IPS-NIHi11 (cell line): ENCODE measurements at regions not wholly inside any gene's neighbourhood (a gene's known extent, or its start where the extent isn't known, plus 50 kb on each side); places are given as distances from the start of the nearest gene placed in this dataset.
A peak's percentile ranks its signal among the peaks of the same experiment; 100 is the strongest.
"Not testable (repeated sequence)": the region's sequence is repeated elsewhere in the genome, so short reads cannot be mapped to it uniquely, and the experiment has no call there.

Experiments
- DNase-seq: peaks from one replicate; pipeline ENCODE4 v3.0.0; 2012; ENCODE audit warnings: mixed read lengths, low spot score

DNA sequence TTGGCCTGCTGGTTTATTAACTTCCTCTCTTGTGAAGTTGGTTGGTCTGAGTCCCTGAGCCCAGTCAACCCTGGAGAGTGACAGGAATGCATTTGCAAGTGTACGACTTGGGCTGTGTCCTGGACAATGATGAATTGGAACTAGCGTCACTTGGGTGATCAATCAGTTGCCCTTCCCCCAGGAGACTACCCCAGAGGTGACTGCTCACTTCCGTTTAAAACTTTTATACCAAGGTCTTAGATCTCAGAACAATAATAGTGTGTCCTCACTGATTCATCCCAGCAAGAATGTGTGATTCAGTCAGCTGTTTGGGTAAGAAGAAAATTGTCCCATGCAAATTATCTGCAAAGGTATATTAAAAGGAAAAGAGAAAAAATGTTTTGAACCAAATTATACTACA lies 102.9 kb upstream of the ARMC3 start:
- DNase-seq, result no peak

DNA sequence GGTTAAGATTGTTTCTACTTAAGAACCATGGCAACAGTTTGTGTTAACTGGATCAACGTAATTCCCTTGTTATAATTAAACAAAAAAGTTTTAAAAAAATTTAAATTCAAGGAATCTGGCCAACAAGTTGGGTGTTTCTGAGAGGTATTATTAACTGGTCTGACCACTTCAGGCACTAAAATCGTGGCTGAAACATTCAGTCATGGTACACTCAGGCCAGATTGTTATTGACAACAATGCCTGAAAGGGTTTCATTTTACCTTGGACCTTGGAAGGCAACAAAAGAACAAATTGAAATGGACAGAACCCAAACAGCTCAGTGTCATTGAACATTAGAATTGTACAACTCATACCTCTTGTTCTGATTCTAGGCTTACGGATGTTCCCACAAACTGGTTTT lies 103.3 kb upstream of the ARMC3 start:
- DNase-seq, result no peak

DNA sequence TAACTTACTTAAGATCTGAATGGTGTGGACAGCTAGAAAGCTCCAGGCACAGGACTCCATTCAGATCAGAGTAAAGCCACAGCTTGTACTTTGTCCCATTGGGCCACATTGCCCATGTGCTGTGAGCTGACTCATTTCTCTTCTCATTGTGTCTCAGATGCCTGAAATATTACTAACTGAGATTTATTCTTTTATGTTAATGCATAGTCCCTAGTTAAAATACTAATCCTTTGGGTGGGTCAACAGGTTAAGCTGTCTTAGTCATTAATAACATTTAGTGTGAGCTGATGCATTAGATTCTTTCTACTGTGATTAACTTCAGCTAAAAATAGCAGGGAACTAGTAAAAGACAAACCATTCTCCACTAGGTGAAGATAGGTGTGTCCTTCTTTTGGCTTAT lies 104.7 kb upstream of the ARMC3 start:
- no peak for DNase-seq

DNA sequence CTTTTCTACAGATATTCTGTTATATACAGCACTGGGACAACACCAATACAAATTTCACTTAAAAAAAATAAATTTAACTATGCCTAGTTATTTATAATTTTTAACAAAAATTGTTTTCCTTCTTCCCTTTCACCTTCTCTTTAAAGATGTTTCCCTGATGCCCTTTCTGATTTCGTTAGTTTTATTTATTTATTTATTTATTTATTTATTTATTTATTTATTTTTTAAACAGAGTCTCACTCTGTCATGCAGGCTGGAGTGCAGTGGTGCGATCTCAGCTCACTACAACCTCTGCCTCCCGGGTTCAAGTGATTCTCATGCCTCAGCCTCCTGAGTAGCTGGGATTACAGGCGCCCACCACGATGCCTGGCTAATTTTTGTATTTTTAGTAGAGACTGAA lies 105.9 kb upstream of the ARMC3 start:
- not testable (repeated sequence) for DNase-seq

DNA sequence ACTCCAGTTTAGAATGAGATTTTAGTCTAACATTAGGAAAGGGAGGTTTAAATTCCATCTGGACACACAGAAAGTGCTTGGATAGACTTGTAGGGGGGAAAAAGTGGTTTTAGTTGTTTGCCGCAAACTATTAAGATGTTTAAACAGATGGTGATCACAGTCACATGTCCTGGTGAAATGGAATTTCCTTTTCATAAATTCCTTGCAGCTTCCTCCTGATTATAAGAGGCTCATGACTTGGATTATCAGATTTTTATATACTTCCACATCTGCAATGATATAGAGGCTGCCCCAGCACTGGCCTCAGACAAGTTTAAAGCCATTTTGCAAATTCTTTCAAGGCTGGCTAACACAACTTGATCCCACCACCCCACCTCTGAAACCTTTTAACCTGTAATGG lies 106.4 kb upstream of the ARMC3 start:
- no peak for DNase-seq

DNA sequence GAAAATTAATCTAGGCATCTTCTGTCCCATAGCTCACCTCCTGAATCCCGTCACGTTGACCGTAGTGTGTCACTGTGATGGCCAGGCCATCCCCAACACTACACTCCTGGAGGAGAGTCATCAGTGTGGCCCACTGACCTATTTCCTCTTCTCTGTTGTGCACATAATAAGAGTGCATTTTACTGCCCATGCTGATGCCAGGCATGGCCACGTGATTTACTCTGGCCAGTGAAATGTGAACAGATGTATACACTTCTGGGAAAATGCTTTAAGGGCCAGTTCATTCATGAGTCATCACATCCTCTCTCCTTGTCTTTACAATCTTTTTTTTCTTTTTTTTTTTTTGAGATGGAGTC lies 101.9 kb upstream of the PIP4K2A start:
- no peak for DNase-seq

DNA sequence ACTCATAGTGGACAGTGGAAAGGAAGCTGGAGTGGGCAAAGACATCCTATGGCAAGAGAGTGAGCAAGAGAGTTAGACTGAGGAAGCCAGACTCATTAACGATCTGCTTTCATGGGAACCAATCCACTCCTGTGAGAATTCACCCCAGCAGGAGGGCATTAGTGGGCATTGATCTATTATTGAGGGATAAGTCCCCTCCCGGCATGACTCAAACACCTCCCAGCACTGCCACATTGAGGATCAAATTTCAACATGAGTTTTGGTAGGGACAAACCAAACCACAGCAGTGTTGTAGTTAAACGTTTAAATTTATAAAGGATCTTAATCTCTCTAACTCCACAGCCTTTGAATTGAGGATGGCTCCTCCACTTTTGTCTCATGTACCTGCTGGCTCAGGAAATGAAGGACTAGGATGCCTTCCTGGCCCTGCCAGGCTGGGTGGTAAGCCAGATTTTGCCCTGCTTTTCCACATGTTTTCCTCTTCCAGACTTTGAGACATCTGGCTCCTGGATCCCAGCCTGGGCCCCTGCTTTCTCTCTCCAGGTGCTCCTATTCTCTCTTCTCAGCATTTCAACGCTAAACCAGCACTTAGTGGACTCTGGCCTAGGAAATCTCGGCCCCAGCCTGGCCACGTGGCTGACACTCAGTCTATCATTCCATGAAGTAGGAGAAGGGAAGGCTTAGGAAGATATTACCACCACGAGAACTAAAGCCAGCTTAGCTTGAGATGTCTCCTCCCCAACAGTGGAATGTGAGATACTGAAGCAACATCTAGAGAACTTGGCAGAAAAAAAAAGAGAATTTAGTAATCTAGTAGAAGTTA lies 96.5 kb upstream of the PIP4K2A start:
- DNase-seq, result peak; percentile 42

DNA sequence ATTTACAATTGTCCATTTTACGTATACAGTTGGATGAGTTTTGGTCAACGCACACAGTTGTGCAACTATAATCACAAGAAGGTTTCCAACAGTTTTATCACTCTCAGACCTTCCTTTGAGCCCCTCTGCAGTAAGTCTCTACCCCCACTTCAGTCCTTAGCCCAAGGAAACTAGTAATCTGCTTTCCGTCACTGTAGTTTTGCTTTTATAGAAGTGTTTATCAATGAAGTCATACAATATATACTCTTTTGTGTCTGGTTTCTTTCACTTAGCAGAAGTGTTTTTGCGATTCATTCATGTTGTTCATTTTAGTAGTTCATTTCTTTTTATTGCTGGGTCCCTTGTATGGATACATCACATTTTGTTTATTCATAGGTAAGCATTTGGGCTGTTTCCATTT lies 92.9 kb upstream of the PIP4K2A start:
- DNase-seq, result no peak

DNA sequence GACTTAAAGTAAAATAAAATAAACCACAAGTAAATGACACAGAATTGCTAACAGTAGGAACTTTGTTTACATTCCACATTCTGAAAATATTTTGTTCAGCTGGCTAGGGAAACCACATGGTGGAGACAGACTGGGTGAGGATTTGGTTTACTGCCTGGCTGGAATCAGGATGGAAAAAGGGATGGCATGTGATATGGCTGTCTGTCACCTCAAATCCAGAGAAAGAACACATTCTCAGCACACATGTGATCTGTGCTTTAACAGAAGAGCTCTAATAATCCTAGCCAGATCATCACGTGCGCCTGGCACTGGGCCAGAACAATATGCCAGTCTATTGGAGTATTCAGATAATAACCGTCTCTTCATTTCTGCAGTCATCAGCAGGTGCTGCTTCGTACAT lies 90.9 kb upstream of the PIP4K2A start:
- no peak for DNase-seq

DNA sequence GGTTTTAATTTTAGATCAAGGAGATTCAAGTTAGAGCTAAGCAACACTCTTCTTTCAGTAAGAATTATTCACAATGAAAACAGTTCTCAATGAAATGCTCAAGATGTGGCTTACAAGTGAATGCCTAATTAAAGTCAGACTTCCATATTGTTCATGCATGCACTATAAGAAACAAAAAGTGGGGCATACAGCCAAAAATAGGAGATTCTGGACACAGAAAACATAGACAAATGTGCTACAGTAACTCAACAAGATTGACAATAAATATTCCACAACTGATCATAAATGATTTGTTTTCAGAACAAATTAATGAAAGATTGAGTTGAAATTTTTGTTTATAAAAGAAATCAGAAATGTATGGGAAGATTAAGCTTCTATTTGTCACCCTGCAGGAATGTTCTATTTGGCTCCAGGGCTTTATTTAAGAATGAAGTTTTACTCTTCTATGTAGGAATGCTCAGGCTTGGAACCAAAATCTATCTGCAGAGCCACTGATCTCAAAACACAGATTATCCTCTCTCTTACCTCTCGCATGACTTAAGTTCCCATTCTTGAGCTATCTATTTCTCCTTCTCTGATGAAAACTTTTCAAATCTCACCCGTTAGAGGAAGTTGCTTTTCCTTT lies 89.0 kb upstream of the PIP4K2A start:
- no peak for DNase-seq

DNA sequence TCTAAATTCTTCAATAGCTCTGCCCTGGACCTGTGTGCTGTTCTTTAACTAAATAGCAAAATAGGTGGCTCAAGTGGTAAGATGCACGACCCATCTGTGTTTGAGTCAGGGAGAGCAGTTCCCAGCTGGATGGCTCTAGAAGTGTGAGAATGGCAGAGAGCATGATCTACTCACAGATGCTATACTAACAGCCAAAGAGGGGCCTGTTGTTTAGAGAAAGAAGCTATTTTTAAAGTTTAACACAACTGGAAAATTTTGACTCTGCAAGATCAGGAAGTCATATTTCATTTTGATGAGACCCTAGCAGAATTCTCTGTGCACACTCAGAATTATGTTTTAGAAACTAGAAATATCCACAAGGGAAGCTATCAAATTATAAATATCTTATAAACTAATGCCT lies 87.4 kb upstream of the PIP4K2A start:
- no peak for DNase-seq

DNA sequence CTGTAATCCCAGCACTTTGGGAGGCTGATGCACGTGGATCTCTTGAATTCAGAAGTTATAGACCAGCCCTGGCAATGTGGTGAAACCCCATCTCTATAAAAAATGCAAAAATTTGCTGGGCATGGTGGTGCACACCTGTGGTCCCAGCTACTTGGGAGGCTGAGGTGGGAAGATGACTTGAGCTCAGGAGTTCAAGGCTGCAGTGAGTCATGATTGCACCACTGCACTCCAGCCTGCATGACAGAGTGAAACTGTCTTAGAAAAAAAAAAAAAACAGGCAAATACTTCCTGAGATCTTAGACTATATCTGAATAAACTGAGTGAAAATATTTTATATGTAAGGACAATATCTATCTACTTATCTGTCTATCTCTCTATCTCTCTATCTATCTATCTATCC lies 83.4 kb upstream of the PIP4K2A start:
- DNase-seq, result not testable (repeated sequence)

DNA sequence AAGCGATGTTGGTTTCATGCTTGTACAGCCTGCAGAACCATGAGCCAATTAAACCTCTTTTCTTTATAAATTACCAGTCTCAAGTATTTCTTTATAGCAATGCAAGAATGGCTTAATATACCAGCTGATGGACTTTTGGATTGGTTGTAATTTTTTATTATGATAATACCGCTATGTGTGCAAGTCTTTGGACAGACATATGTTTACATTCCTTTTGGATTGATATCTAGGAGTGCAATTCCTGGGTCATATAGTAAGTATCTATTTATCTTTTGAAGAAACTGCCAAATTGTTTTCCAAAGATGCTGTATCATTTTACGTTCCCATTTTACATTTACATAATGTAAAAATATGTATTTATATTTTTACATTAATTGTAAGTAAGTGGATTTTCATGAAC lies 81.2 kb upstream of the PIP4K2A start:
- no peak for DNase-seq

DNA sequence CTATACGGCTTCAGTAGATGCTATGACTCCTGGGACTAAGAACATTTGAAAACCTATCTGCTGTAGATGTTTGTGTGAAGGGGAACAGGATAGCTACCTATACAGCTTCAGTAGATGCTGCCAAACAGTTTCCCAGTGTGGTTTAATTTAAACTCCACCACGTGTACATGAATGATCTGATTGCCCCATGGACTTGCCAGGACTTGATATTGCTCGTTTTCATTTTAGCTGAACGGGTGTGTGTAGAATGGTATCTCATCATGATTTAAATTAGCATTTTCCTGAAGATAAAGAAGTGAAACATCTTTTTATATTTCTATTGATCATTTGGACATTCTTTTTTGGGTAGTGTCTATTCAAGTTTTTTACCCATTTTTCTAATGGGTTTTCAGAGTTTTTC lies 77.8 kb upstream of the PIP4K2A start:
- DNase-seq, result no peak

DNA sequence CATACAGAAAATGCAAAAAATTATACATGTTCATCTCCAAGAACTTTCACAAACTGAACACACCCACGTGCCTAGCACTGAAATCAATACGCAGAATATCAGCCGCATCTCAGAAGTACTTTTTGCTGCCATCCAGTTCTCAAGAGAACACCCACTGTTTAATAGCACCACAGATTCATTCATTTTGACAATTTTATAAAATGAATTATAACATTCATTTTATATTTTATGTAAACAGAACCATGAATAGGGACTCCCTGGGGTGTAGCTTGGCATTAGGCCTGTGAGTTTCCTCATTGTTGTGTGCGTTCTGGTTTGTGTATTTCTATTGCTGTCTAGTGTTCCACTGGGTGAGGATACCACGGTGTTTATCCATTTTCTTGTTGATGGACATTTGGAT lies 77.3 kb upstream of the PIP4K2A start:
- DNase-seq, result no peak

DNA sequence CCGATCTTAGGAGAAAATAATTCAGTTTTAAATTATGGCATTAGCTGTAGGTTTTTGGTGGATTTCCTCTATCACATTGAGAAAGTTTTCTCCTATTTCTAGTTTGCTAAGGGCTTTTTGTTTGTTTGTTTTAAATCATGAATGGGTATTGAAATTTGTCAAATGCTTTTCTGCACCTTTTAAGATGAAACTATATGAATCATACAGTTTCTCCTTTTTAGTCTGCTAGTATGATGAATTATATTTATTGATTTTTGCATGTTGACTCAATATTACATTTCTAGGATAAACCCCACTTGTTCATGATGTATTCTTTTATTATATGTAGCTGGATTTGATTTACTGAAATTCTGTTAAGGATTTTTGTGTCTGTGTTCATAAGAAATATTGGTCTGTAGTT lies 70.3 kb upstream of the PIP4K2A start:
- no peak for DNase-seq

DNA sequence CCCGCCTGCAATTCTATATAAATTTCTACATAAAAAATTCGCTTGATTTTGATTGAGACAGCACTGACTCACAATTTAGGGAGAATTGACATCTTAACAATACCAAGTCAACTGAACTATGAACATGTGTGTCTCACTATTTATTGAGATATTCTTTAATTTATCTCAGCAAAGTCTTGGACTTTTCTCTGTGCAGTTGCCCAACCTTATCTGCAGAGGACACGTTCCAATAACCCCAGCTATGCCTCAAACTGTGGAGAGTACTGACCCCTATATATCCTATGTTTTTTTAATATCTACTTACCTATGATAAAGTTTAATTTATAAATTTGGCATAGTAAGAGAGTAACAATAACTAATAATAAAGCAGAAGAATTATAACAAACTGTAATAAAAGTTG lies 69.4 kb upstream of the PIP4K2A start:
- DNase-seq, result no peak

DNA sequence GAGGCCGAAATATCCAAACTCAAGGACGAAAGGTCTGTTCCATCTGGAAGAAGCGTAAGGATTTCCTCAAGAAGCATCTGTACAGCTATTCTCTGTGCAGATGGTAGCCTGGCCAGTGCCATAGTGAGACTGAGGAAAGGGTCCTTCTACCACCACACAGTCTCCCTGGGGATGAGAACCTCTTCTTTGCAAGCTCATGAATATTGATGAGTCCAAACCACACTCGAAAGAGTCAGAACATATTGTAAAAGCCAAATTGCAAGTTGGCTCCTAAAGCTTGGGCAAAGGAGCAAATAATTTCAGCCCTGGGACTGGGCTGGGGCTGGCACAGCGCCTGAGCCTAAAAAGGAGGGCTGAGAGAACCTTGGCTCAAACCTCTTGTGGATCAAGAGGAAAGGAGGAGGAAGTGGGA lies 66.1 kb upstream of the PIP4K2A start:
- DNase-seq, result no peak

DNA sequence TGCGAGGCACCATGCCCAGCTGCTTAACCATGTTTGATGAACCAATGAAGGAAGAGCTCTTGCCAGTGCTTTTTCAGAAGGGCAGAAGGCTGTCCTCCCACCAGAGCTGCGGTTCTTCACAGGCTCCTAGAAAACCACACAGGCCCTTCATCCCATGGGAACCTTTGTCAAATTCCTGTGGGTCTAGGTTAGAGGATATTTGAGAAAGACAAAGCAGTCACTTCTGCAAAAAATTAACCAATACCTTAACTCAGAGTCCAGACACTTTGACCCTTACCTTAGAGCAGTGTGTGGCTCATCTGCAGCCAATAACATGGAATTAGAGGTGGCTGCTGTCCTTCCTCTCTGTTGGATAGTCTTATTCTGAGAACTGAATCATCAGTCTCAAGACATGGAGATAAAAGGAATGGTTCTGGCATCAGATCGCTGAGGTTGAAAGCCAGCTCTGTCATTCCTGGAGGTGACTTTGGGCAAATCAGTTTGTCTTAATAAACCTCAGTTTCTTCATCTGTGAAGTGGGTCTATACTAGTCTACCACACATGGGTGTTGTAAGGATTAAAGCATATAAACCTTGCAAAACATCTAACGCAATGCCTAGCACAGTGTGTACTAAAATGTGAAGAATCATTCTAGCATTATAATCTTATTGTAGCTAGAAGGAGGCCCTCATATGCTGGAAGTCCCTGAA lies 65.1 kb upstream of the PIP4K2A start:
- no peak for DNase-seq

DNA sequence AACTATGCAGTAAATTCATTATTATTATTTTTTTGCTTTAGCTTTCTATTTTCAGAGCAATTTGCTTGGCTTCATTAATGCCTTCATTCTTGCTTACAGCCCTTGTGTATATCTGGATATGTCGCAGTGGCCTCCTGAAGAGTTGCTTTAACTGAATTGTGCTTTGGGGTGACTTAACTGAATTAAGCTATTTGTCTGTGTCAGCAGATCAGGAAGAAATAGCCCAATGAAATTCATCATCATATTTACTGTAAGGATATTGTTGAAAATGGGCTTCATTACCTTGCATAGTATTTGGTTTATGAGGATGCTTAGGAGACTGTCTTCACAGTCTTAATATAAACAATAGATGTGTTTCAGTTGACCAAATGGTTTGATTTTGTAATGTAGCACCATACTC lies 59.7 kb upstream of the PIP4K2A start:
- DNase-seq, result no peak

DNA sequence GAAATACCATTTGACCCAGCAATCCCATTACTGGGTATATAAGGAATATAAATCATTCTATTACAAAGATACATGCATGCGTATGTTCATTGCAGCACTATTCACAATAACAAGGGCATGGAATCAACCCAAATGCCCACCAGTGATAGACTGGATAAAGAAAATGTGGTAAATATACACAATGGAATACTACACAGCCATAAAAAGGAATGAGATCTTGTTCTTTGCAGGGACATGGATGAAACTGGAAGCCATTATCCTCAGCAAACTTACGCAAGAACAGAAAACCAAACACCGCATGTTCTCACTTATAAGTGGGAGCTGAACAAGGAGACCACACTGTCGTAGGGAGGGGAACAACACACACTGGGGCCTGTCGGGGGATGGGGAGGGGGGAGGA lies 57.3 kb upstream of the PIP4K2A start:
- DNase-seq, result not testable (repeated sequence)

DNA sequence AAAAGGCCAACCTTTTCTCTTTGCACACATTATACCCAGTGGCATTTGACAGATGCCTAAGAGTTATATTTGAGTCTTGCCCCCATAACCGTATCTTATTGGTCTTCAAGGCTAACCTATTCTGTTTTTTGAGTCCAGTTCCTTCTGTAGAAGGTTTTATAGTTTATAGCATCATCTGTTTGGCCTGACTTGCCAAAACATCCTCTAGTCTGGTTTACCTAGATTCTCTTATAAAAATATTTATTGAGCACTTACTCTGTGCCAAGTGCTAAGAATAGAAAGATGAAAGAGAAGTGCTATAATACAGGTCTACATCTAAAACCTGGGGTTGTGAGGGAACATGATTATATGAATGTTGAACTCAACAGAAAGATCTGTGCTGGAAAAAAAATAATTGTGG lies 55.9 kb upstream of the PIP4K2A start:
- DNase-seq, result no peak

DNA sequence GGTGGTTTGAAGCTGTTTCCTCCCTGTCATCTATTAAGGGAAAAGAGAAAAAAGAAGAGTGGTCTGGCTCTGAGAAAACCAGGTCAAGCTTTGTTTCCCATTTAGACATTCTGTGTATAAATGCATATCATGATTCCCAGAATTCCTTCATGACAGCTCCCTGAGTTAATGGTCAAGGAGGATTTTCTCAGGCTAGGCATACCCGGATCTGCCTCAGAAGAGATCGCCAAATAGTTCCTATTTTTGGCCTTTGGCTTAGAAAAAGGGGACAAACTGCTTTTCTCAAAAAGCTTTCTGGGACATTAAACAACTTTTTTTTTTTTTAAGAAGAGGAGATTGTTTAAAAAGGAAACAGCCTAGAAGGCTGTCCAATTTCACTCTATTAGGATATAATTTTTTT lies 53.5 kb upstream of the PIP4K2A start:
- no peak for DNase-seq

DNA sequence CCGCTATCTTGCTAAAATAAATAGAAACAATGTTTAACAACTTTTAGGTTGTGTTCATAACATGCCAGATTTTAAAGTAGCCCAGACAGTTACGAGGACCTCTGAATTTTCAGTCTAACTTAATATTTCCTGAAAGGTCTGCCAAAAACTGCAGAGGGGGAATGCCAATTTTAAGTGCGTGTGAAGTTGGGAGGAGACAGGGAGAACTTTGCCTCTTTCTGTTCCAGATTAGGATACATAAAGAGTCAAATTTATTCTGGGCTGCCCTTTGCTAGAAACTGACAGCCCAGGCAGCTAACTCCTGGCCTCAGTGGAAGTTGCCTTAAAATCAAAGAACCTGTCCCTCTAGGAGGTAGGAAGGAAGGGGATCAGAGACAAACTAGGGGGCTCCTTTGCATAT lies 52.3 kb upstream of the PIP4K2A start:
- no peak for DNase-seq
